ENCODE measurements at regions not wholly inside any gene's neighbourhood (a gene's known extent, or its start where the extent isn't known, plus 50 kb on each side); places are given as distances from the start of the nearest gene placed in this dataset.
"Not testable (repeated sequence)": the region's sequence is repeated elsewhere in the genome, so short reads cannot be mapped to it uniquely, and the experiment has no call there.

DNA sequence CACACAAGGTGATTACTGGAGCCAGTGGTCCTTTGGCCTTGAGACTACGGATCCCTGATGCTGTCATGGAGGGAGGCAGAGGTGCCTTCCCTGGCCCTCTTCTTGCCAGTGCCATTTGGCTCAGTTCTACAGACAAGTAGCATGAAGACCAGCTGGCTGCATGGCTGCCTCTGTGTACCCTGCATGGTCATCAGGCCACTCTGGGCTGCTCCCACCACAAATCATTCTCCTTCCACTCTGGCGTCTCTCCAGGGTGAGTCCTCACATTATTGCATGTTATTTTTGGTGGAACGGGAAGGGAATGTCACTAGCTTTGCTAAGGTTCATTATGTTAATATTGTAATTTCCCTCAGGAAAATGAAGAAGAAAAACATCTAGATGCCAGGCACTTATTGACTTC is 229.8 kb downstream of the VAPA start:
- no peak overlapping the region for H3K27ac ChIP-seq (ENCODE audit: insufficient read depth in 1 of 2, low read depth in 1 of 2, low read length in 2 of 2, poor library complexity in 1 of 2, severe bottlenecking in 2 of 2)
- H3K9me3 ChIP-seq (ENCODE audit: control extremely low read depth in 1 of 5, control insufficient read depth in 4 of 5, insufficient read depth in 2 of 5, low read depth in 1 of 5, low read length in 4 of 5): peaks cover 0 to 2% (median 0%) of the 10 kb centered on the region in 5 experiments
- H3K4me1 ChIP-seq (ENCODE audit: control extremely low read depth in 1 of 4, control insufficient read depth in 4 of 4, insufficient read depth in 4 of 4, low read length in 3 of 4): peaks cover 0 to 4% (median 0%) of the 10 kb centered on the region in 4 experiments
- no peak for DNase-seq
- no peaks in the 10 kb centered on the region for H3K27me3 ChIP-seq (replicated peaks in 2 of 5; ENCODE audit: control insufficient read depth in 4 of 5, insufficient read depth in 5 of 5, low read length in 4 of 5)
- CTCF ChIA-PET: interaction anchor here (0.6 kb wide), 1 partner anchor 125 kb away, joined by 3 read pairs; no protein-coding TSS in a partner anchor
- 100% methylated on average over 1 of the region's 3 CpGs for WGBS (ENCODE audit: insufficient coverage)
- H3K36me3 ChIP-seq (ENCODE audit: control insufficient read depth in 4 of 4, insufficient read depth in 4 of 4, low read length in 3 of 4): no peaks in the 10 kb centered on the region
- H3K4me3 ChIP-seq (ENCODE audit: control insufficient read depth in 1 of 7, extremely low read depth in 1 of 7, insufficient read depth in 4 of 7, low read depth in 2 of 7, low read length in 6 of 7): no peak overlapping the region
- POLR2A ChIA-PET: no interaction called here

DNA sequence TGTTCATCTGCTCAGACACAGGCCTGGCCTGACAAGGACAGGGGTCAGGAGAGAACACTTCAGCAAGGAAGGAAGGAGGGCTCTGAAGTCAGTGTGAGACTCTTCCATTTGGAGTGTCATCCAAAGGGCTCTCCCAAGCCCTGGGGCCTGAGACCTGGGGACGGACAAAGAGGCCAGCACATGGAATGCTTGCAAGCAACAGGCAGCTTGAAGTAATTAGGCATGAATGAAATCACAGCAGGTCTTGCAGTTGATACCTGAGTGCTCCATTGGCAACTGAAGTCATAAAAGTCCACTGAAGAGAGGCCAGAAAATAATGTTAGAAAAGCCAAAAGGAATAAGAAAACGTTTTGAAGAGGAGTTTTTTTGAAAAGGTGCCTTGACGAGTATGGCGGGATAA is 231.7 kb downstream of the VAPA start:
- 94% methylated on average over 4 of the region's 4 CpGs for WGBS (ENCODE audit: insufficient coverage)
- Histone ChIP-seq H3K4me1 (ENCODE audit: control extremely low read depth in 1 of 4, control insufficient read depth in 4 of 4, insufficient read depth in 4 of 4, low read length in 3 of 4) (peaks cover 0 to 2% (median under 1%) of the 10 kb centered on the region in 4 experiments), H3K9me3 (ENCODE audit: control extremely low read depth in 1 of 5, control insufficient read depth in 4 of 5, insufficient read depth in 2 of 5, low read depth in 1 of 5, low read length in 4 of 5) (peaks cover 0 to 2% (median 0%) of the 10 kb centered on the region in 5 experiments), H3K27ac (ENCODE audit: insufficient read depth in 1 of 2, low read depth in 1 of 2, low read length in 2 of 2, poor library complexity in 1 of 2, severe bottlenecking in 2 of 2) (no peak overlapping the region), H3K36me3 (ENCODE audit: control insufficient read depth in 4 of 4, insufficient read depth in 4 of 4, low read length in 3 of 4) (no peaks in the 10 kb centered on the region), H3K27me3 (replicated peaks in 2 of 5; ENCODE audit: control insufficient read depth in 4 of 5, insufficient read depth in 5 of 5, low read length in 4 of 5) (no peaks in the 10 kb centered on the region), H3K4me3 (ENCODE audit: control insufficient read depth in 1 of 7, extremely low read depth in 1 of 7, insufficient read depth in 4 of 7, low read depth in 2 of 7, low read length in 6 of 7) (no peak overlapping the region)
- no peak for DNase-seq
- POLR2A ChIA-PET: no interaction called here
- CTCF ChIA-PET: no interaction called here

DNA sequence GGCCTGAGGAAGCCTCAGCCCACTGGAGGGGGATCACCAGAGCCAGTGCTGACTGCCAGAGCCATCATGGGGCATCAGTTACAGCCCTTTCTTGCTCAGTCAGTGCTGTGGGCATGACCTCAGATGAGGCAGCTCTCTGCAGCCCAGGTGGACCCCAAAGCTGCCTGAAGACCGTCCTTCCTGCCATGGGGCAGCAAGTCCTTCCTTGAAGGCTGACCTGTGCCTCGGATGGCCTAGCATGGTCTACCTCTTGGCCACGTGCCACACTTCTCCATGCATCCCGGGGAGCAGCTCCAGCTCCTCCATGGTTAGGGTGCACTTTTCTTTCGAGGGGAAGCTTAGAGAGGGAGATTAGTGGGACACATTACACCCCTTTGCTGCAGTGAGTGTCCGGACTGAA is 233.4 kb downstream of the VAPA start:
- Histone ChIP-seq H3K4me3 (ENCODE audit: control insufficient read depth in 1 of 7, extremely low read depth in 1 of 7, insufficient read depth in 4 of 7, low read depth in 2 of 7, low read length in 6 of 7) (no peak overlapping the region), H3K9me3 (ENCODE audit: control extremely low read depth in 1 of 5, control insufficient read depth in 4 of 5, insufficient read depth in 2 of 5, low read depth in 1 of 5, low read length in 4 of 5) (peaks cover 0 to 2% (median 0%) of the 10 kb centered on the region in 5 experiments), H3K36me3 (ENCODE audit: control insufficient read depth in 4 of 4, insufficient read depth in 4 of 4, low read length in 3 of 4) (no peaks in the 10 kb centered on the region), H3K4me1 (ENCODE audit: control extremely low read depth in 1 of 4, control insufficient read depth in 4 of 4, insufficient read depth in 4 of 4, low read length in 3 of 4) (peaks cover 0 to 2% (median 0%) of the 10 kb centered on the region in 4 experiments), H3K27me3 (replicated peaks in 2 of 5; ENCODE audit: control insufficient read depth in 4 of 5, insufficient read depth in 5 of 5, low read length in 4 of 5) (no peaks in the 10 kb centered on the region), H3K27ac (ENCODE audit: insufficient read depth in 1 of 2, low read depth in 1 of 2, low read length in 2 of 2, poor library complexity in 1 of 2, severe bottlenecking in 2 of 2) (no peak overlapping the region)
- ChIA-PET CTCF (no interaction called here), POLR2A (interaction anchor here (0.7 kb wide), 1 partner anchor 317 kb away, joined by 5 read pairs; no protein-coding TSS in a partner anchor)
- DNase-seq: no peak
- 88% methylated on average over 6 of the region's 6 CpGs for WGBS (ENCODE audit: insufficient coverage)

GRCh38 chr18:10147752-10148151 is 233.9 kb downstream of the VAPA start:
- CTCF ChIA-PET: no interaction called here
- Histone ChIP-seq H3K27ac (ENCODE audit: insufficient read depth in 1 of 2, low read depth in 1 of 2, low read length in 2 of 2, poor library complexity in 1 of 2, severe bottlenecking in 2 of 2) (no peak overlapping the region), H3K4me3 (ENCODE audit: control insufficient read depth in 1 of 7, extremely low read depth in 1 of 7, insufficient read depth in 4 of 7, low read depth in 2 of 7, low read length in 6 of 7) (no peak overlapping the region), H3K9me3 (ENCODE audit: control extremely low read depth in 1 of 5, control insufficient read depth in 4 of 5, insufficient read depth in 2 of 5, low read depth in 1 of 5, low read length in 4 of 5) (peaks cover 0 to 2% (median 0%) of the 10 kb centered on the region in 5 experiments), H3K27me3 (replicated peaks in 2 of 5; ENCODE audit: control insufficient read depth in 4 of 5, insufficient read depth in 5 of 5, low read length in 4 of 5) (no peaks in the 10 kb centered on the region), H3K36me3 (ENCODE audit: control insufficient read depth in 4 of 4, insufficient read depth in 4 of 4, low read length in 3 of 4) (no peaks in the 10 kb centered on the region), H3K4me1 (ENCODE audit: control extremely low read depth in 1 of 4, control insufficient read depth in 4 of 4, insufficient read depth in 4 of 4, low read length in 3 of 4) (peaks cover 0 to 2% (median 0%) of the 10 kb centered on the region in 4 experiments)
- DNase-seq: no peak
- WGBS (ENCODE audit: insufficient coverage): 98% methylated on average over 7 of the region's 7 CpGs
- POLR2A ChIA-PET: no interaction called here

GRCh38 chr18:10148189-10148929 is 234.5 kb downstream of the VAPA start:
- H3K27me3 ChIP-seq (replicated peaks in 2 of 5; ENCODE audit: control insufficient read depth in 4 of 5, insufficient read depth in 5 of 5, low read length in 4 of 5): no peaks in the 10 kb centered on the region
- no peak overlapping the region for H3K4me3 ChIP-seq (ENCODE audit: control insufficient read depth in 1 of 7, extremely low read depth in 1 of 7, insufficient read depth in 4 of 7, low read depth in 2 of 7, low read length in 6 of 7)
- H3K9me3 ChIP-seq (ENCODE audit: control extremely low read depth in 1 of 5, control insufficient read depth in 4 of 5, insufficient read depth in 2 of 5, low read depth in 1 of 5, low read length in 4 of 5): peaks cover 0 to 2% (median 0%) of the 10 kb centered on the region in 5 experiments
- H3K36me3 ChIP-seq (ENCODE audit: control insufficient read depth in 4 of 4, insufficient read depth in 4 of 4, low read length in 3 of 4): no peaks in the 10 kb centered on the region
- no peak for DNase-seq
- peaks cover 0 to 2% (median 0%) of the 10 kb centered on the region in 4 experiments for H3K4me1 ChIP-seq (ENCODE audit: control extremely low read depth in 1 of 4, control insufficient read depth in 4 of 4, insufficient read depth in 4 of 4, low read length in 3 of 4)
- 96% methylated on average over 8 of the region's 8 CpGs for WGBS (ENCODE audit: insufficient coverage)
- no peak overlapping the region for H3K27ac ChIP-seq (ENCODE audit: insufficient read depth in 1 of 2, low read depth in 1 of 2, low read length in 2 of 2, poor library complexity in 1 of 2, severe bottlenecking in 2 of 2)
- ChIA-PET CTCF (no interaction called here), POLR2A (interaction anchor here (0.6 kb wide), 1 partner anchor 10 kb away, joined by 4 read pairs; no protein-coding TSS in a partner anchor)

- DNase-seq: no peak
- ChIA-PET CTCF (interaction anchor here (0.6 kb wide), 1 partner anchor 144 kb away, joined by 3 read pairs; no protein-coding TSS in a partner anchor), POLR2A (no interaction called here)
- Histone ChIP-seq H3K27me3 (replicated peaks in 2 of 5; ENCODE audit: control insufficient read depth in 4 of 5, insufficient read depth in 5 of 5, low read length in 4 of 5) (no peaks in the 10 kb centered on the region), H3K36me3 (ENCODE audit: control insufficient read depth in 4 of 4, insufficient read depth in 4 of 4, low read length in 3 of 4) (no peaks in the 10 kb centered on the region), H3K9me3 (ENCODE audit: control extremely low read depth in 1 of 5, control insufficient read depth in 4 of 5, insufficient read depth in 2 of 5, low read depth in 1 of 5, low read length in 4 of 5) (no peaks in the 10 kb centered on the region), H3K4me1 (ENCODE audit: control extremely low read depth in 1 of 4, control insufficient read depth in 4 of 4, insufficient read depth in 4 of 4, low read length in 3 of 4) (peaks cover 0 to 2% (median 0%) of the 10 kb centered on the region in 4 experiments), H3K27ac (ENCODE audit: insufficient read depth in 1 of 2, low read depth in 1 of 2, low read length in 2 of 2, poor library complexity in 1 of 2, severe bottlenecking in 2 of 2) (no peak overlapping the region), H3K4me3 (ENCODE audit: control insufficient read depth in 1 of 7, extremely low read depth in 1 of 7, insufficient read depth in 4 of 7, low read depth in 2 of 7, low read length in 6 of 7) (no peak overlapping the region)
- WGBS (ENCODE audit: insufficient coverage): 100% methylated on average over 4 of the region's 9 CpGs
Measured at GRCh38 chr18:10149768-10150556, 236.1 kb downstream of the VAPA start.

DNA sequence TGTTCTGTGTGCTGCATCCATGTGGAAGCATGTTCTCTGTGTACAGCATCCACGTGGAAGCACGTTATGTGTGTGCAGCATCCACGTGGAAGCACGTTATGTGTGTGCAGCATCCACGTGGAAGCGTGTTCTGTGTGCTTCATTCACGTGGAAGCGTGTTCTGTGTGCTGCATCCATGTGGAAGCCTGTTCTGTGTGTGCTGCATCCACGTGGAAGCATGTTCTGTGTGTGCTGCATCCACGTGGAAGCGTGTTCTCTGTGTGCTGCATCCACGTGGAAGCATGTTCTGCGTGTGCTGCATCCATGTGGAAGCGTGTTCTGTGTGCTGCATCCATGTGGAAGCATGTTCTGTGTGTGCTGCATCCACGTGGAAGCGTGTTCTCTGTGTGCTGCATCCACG is 236.8 kb downstream of the VAPA start:
- H3K27me3 ChIP-seq (replicated peaks in 2 of 5; ENCODE audit: control insufficient read depth in 4 of 5, insufficient read depth in 5 of 5, low read length in 4 of 5); POLR2A ChIA-PET; DNase-seq; H3K4me3 ChIP-seq (ENCODE audit: control insufficient read depth in 1 of 7, extremely low read depth in 1 of 7, insufficient read depth in 4 of 7, low read depth in 2 of 7, low read length in 6 of 7); H3K36me3 ChIP-seq (ENCODE audit: control insufficient read depth in 4 of 4, insufficient read depth in 4 of 4, low read length in 3 of 4); CTCF ChIA-PET; H3K9me3 ChIP-seq (ENCODE audit: control extremely low read depth in 1 of 5, control insufficient read depth in 4 of 5, insufficient read depth in 2 of 5, low read depth in 1 of 5, low read length in 4 of 5); H3K4me1 ChIP-seq (ENCODE audit: control extremely low read depth in 1 of 4, control insufficient read depth in 4 of 4, insufficient read depth in 4 of 4, low read length in 3 of 4); H3K27ac ChIP-seq (ENCODE audit: insufficient read depth in 1 of 2, low read depth in 1 of 2, low read length in 2 of 2, poor library complexity in 1 of 2, severe bottlenecking in 2 of 2): not testable (repeated sequence)
- 86% methylated on average over 15 of the region's 17 CpGs for WGBS (ENCODE audit: insufficient coverage)

All from common myeloid progenitor, CD34-positive (primary cell).